ENCODE measurements at regions not wholly inside any gene's neighbourhood (a gene's known extent, or its start where the extent isn't known, plus 50 kb on each side); places are given as distances from the start of the nearest gene placed in this dataset.

DNA sequence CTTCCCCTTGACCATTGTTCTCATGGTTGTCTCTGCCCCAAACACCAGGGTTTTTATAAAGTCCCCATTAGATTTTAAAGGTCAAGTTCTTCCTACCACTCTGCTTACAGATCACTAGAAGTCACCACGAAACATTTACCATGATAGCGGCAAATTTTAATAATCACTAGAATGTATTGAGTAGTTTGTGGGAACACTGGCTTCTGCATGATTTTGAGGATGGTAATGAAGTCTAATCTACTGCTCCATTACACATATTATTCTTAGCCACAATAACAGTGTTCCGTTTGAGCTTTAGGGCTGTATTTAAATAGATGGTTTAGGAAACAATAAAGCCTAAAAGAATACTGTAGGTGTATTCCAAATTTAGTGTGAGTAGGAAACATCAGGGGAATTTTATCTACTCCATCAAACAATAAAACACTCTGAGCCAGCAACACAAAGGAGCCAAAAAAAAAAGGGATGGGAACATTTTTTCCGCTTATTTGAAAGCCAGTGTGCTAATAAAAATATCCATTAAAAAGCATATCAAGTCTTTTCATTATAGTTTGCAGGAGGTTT lies 49.7 kb downstream of the KLF12 start:
- ATAC-seq (no peak), DNase-seq (no peak)
- intact Hi-C loops (cut with DNase I, micrococcal nuclease) = no loop called here

- DNase-seq (no peak), ATAC-seq (peak; percentile 60)
- intact Hi-C loops (cut with DNase I, micrococcal nuclease) = no loop called here
Measured at GRCh38 chr13:74082741-74083160, 51.5 kb downstream of the KLF12 start.

- ATAC-seq (no peak), DNase-seq (no peak)
- intact Hi-C loops (cut with DNase I, micrococcal nuclease) = no loop called here
Measured at GRCh38 chr13:74080762-74081161, 53.4 kb downstream of the KLF12 start.

DNA sequence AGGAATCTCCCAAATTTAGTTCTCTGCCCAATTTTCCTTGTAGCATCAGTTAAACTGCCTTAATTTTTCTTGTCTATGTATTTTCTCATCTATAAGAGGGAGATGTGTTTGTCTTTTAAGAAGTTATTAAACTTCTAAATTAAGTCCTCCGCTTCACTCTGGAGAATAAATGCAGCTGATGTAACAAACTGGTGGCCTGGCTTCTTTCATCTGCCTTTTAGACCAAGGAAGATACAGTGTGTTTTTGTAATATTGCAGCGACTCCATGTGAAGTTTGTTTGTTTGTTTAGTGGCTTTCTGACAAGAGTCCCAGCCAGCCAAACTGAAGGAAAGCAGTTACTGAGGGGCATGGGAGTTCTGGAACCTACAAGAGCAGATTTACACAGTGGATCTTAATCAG lies 56.4 kb downstream of the KLF12 start:
- ATAC-seq (no peak), DNase-seq (no peak)
- intact Hi-C loops (cut with DNase I, micrococcal nuclease) = no loop called here

- intact Hi-C loops (cut with DNase I, micrococcal nuclease) = no loop called here
- no peak for ATAC-seq
- DNase-seq = no peak
Measured at GRCh38 chr13:74077375-74077774, 56.8 kb downstream of the KLF12 start.

GRCh38 chr13:74074723-74075122 lies 59.5 kb downstream of the KLF12 start:
- ATAC-seq (no peak), DNase-seq (no peak)
- intact Hi-C loops (cut with DNase I, micrococcal nuclease) = no loop called here

DNA sequence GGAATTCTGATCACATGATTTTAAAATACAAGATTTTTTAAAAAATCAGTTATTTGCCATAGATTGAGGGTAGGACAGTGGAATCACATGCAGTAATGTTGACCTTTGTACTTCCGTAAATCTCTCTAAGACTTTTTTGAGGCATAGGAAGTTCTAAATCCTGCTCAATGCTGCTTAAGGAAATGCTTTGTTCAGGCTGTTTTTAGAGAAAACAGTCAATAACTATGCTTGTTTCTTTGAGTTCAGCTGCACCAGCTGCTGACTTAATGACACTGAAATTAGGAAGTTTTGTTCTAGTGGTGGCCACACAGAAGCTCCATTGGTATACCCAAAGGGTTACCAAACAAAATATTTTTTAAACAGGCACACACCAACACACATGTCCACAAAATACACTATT lies 60.9 kb downstream of the KLF12 start:
- intact Hi-C loops (cut with DNase I, micrococcal nuclease) = no loop called here
- DNase-seq = no peak
- no peak for ATAC-seq

DNA sequence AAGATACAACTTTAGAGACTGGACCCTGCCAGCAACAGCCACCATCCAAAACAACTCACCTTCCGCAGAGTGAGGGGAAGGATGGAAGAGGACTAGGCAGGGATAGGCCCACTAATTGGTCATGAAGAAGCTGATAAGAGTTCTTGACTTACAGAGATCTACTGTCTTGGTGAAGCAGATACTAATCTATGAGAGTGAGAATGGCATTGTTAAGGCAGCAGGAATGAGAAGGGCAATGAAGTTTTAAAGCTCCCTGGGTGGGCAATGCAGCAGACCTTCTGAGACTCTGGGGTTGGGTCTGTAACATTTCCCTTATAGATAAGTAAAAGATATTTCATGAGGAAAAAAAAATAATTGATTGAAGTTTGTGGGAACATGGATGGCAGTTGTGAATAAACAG lies 63.7 kb downstream of the KLF12 start:
- intact Hi-C loops (cut with DNase I, micrococcal nuclease) = no loop called here
- ATAC-seq = no peak
- no peak for DNase-seq

GRCh38 chr13:74070065-74070464 lies 64.1 kb downstream of the KLF12 start:
- DNase-seq (no peak), ATAC-seq (no peak)
- intact Hi-C loops (cut with DNase I, micrococcal nuclease) = no loop called here

DNA sequence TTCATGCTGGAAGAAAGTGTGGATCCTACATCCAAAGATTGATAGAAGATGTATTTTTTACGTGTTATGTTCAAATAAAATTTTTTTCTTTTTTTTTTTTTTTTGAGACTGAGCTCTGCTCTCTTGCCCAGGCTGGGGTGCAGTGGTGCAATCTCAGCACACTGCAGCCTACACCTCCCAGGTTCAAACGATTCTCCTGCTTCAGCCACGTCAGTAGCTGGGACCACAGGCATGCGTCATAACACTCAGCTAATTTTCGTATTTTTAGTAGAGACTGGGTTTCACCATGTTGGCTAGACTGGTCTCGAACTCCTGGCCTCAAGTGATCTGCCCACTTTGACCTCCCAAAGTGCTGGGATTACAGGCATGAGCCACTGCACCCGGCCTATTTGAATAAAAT lies 65.7 kb downstream of the KLF12 start:
- intact Hi-C loops (cut with DNase I, micrococcal nuclease) = no loop called here
- ATAC-seq (no peak), DNase-seq (no peak)

DNA sequence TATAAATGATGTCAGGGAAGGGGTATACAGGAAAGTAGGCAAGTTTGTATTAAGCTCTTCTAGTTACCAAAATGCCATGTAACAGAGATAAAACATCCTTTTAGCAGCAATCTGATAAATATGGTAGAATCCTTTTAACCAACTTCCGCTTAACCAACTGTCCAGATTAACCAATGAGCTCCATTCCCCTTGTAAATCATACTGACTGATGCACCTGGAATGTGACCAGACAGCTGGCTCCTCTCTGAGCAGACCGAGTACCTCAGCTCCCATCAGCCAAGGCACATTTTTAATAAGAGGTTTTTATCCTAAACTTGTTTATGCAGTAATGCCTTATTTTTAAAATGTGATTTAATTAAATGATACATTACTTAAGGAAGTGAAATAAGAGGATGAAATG lies 66.4 kb downstream of the KLF12 start:
- ATAC-seq (no peak), DNase-seq (no peak)
- intact Hi-C loops (cut with DNase I, micrococcal nuclease) = no loop called here

DNA sequence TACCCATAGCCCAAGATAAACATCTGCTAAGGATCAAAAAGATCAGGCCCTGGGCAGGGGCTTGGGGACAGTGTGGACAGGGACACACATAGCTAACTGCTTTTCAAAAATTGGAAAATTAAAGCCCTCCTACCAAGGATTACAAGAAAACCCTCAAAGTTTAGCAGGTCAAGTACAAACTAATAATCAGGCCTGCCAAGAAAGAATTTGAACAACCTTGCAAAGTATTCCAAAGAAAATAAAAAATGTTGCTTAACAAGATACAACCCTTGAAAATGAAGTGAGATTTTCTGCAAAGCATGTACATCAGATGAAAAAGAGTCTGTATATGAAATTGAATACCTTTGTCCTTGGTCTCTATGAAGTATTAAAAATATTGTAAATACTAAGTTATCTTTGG lies 67.3 kb downstream of the KLF12 start:
- intact Hi-C loops (cut with DNase I, micrococcal nuclease) = no loop called here
- ATAC-seq (no peak), DNase-seq (no peak)

DNA sequence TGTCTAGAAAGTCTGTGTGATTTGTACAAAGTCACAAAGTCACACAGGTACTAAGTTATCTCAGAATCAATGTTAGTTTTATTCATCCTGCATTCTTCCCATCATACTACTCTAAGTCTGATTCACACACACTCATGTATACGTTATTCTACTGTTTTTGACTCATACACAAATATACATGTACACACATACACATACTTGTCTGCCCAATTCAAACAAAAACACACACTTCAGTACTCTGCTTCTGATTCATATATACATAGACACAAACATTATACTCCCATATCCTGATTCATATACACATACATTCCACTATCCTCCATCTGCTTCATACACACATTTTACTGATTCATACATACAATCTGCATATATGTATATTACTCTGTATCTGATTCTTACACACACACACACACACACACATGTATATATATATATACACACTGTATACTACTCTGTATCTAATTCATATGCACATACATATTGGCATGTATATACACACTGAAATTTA lies 69.3 kb downstream of the KLF12 start:
- DNase-seq (no peak), ATAC-seq (no peak)
- intact Hi-C loops (cut with DNase I, micrococcal nuclease) = no loop called here

- DNase-seq = no peak
- ATAC-seq = no peak
- intact Hi-C loops (cut with DNase I, micrococcal nuclease) = no loop called here
Measured at GRCh38 chr13:74063533-74064100, 70.6 kb downstream of the KLF12 start.

DNA sequence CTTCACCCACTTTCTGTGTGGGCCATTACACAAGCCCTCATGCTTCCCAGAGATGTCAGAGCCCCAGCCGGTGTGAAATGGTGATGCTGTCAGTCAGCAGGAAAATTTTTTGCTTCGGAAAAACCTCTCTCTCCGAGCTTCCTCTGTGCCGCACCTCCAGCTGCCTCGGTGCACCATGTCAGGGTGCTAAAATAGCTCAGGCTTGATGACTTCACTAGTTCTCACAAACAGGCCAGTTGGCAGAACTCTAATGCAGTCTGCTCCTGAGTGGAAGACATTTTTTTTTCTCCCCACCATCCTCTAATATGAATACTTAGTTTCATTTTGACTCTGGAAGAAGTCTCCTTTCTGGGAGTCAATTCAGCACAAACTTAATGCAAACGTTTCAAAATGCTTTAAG lies 71.3 kb downstream of the KLF12 start:
- ATAC-seq = peak; percentile 41
- intact Hi-C loops (cut with DNase I, micrococcal nuclease) = no loop called here

DNA sequence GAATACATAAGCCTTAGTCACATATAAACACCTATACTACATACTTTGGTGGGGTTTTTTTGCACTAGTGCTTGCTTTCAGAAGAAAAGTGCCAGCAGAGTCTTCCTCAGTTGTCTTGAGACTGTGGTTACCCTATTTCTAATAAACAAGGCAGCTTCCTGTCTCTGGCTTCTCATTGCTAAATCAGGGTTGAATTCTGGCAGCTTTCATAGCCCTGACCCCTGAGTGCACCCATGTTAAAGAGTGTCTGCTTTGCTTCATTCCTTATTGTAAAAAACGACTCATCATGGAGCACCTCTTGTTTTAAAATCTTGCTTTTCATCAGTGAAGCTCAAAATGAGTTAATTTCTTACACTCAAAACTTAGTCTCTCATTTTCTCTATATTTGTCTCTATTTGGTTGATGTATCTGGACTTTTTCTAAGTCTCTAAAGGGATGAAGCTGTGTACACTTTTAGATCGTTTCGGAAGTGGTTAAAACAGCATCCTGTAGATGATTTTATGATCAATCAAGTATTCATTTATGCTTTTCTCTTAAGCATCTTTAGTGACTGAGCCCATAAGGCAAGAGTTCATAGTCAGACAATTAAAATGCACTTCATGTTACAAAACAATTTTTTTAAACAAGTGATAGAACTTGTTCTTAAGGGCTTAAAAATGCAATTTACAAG lies 72.1 kb downstream of the KLF12 start:
- DNase-seq = no peak
- ATAC-seq = peak; percentile 32
- intact Hi-C loops (cut with DNase I, micrococcal nuclease) = no loop called here

More for the DNA sequence above, 71.3 kb downstream of the KLF12 start:
- peak; percentile 23 to 29 for DNase-seq

DNA sequence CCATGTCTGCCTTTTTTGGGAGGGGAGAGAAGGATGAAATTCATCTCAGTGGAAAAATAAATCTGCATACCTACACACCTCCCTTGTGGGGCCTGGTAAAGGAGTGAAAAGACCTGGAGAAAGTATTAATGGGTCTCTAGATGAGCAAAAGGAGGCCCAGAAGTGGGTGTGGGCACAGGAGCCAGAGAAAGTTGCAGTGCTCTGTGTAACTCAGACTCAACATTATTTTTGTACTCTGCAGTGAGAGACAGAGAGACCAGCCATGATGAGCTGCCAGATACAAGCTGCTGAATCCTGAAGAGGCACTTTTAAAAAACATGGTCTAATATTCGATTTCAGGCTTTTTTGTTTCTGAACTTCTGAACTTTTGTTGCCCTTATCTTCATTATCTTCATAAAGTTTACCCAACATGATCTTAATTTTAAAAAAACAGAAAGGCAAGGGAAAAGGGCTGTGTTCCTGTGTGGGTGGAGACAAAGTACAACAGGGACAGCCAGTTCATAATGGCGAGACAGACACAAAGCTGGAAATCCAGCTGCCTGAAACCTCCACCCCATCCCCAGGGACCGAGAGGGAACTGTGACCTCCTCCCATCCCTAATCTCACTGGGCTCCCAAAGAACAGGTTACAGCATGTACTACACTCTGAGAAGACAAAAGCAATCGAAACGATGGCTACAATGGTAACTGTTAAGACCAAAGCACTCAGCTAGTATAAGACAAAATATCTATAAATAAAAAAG lies 77.2 kb downstream of the KLF12 start:
- ATAC-seq (no peak), DNase-seq (no peak)
- intact Hi-C loops (cut with DNase I, micrococcal nuclease) = no loop called here

DNA sequence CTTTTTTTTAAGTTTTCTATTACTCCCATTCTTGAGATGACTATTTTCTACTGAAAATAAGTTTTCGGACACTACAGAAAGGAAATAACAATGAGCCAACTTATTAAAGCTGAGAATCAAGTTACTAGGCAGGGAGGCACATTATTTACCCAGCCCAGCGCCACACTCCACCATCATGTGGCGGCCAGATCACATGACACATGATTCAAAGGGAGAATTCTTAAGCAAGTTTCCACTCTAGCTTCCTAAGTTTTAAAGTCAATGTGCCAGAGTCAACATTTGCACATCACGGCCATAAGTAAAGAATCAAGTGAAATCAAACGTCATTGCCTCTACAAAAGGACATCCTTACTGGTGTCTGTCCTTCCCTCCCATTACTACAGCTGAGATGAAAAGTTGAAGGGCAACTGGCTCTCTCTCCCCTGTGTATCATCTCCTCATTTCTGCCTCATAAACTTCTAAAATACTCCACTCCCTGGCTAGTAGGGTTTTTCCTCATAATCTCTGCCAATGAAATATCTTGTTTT lies 81.7 kb downstream of the KLF12 start:
- DNase-seq = no peak
- intact Hi-C loops (cut with DNase I, micrococcal nuclease) = no loop called here
- ATAC-seq = no peak

DNA sequence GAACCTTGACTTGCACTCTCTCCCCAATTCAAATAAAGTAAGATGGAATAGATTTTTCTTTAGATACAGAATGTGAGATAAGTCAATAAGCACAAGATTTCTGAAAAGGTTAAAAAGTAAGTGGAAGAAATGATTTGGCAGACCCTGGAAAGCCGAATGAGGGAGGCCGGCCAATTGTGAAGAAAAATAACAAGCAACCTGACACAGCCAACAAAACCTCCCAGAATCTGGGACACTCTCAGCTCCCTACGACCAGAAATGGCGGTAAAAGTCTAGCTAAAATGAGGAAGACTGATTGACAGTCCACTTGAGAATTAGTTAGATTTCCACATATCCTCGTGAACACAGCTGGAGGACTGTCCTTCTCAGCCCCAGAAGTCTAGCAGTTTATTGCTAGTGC lies 85.4 kb downstream of the KLF12 start:
- DNase-seq = no peak
- intact Hi-C loops (cut with DNase I, micrococcal nuclease) = no loop called here

More for the DNA sequence above, 85.4 kb downstream of the KLF12 start:
- no peak for ATAC-seq

Data from left colon (tissue), 2 donors.